Erythroblast (primary cell): ENCODE measurements at regions not wholly inside any gene's neighbourhood (a gene's known extent, or its start where the extent isn't known, plus 50 kb on each side); places are given as distances from the start of the nearest gene placed in this dataset.

Experiments
- GATA1 ChIP-seq: IDR thresholded peaks from 2 replicates; pipeline ENCODE4 v1.6.1; 2011; ENCODE audit warnings: low read depth, mild to moderate bottlenecking, control low read depth, low read length, moderate library complexity
- POLR2A ChIP-seq: IDR thresholded peaks from 2 replicates; pipeline ENCODE4 v1.6.1; 2011; ENCODE audit warnings: mild to moderate bottlenecking, low read length

DNA sequence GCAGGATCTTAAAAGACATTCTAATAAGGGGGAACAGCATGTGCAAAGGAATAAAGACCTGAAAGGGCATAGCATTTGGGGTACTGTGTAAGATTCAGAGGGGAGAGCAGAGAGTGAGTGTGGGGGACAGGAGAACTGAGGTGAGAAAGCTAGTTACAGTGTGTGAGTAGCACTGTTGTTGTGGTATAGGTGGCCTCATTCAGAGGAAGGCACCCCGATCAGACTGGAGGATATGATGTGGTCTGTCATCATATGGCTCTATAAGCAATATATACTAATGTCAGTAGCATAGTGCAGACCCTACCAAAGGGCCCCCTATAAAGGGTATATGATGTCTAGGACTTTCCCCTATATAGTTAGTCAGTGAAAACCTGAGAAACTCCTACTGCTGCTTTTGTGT lies 175.8 kb downstream of the FMR1NB start:
- TF ChIP-seq POLR2A (no peak), GATA1 (no peak)
